HEK293T (cell line): ENCODE measurements at regions not wholly inside any gene's neighbourhood (a gene's known extent, or its start where the extent isn't known, plus 50 kb on each side); places are given as distances from the start of the nearest gene placed in this dataset.

Source experiments
- HDGF ChIP-seq: fragments of 450-650 bp; IDR thresholded peaks from 2 replicates; pipeline ENCODE4 v1.6.1; 2017; ENCODE audit warnings: antibody characterized with exemption, borderline replicate concordance
- PKNOX1 ChIP-seq: fragments of 450-650 bp; IDR thresholded peaks from 2 replicates; pipeline ENCODE4 v1.6.1; 2016
- SP1 ChIP-seq: fragments of 450-650 bp; IDR thresholded peaks from 2 replicates; pipeline ENCODE4 v1.6.1; 2017
- TARDBP ChIP-seq: fragments of 450-650 bp; IDR thresholded peaks from 2 replicates; pipeline ENCODE4 v1.6.1; 2016

GRCh38 chr4:22238742-22239141, 277.1 kb downstream of the ADGRA3 start:
- TF ChIP-seq HDGF (no peak), SP1 (no peak), TARDBP (no peak), PKNOX1 (no peak)
